Osteocyte (in vitro differentiated cells): ENCODE measurements at regions not wholly inside any gene's neighbourhood (a gene's known extent, or its start where the extent isn't known, plus 50 kb on each side); places are given as distances from the start of the nearest gene placed in this dataset.

Source experiments
- DNase-seq: peaks from one replicate; pipeline ENCODE4 v3.0.0; 2021; ENCODE audit warnings: mixed read lengths; ENCODE audit not compliant: unreplicated experiment; ENCODE audit errors: extremely low spot score
- H3K27ac Mint-ChIP-seq: one replicate; pipeline ENCODE4 v1.8.0; 2021; ENCODE audit warnings: mild to moderate bottlenecking, mixed read lengths; ENCODE audit not compliant: unreplicated experiment
- H3K27me3 Mint-ChIP-seq: one replicate; pipeline ENCODE4 v1.8.0; 2021; ENCODE audit warnings: mixed read lengths; ENCODE audit not compliant: unreplicated experiment
- H3K36me3 Mint-ChIP-seq: one replicate; pipeline ENCODE4 v1.8.0; 2021; ENCODE audit warnings: mixed read lengths; ENCODE audit not compliant: unreplicated experiment
- H3K4me1 Mint-ChIP-seq: one replicate; pipeline ENCODE4 v1.8.0; 2021; ENCODE audit warnings: mixed read lengths; ENCODE audit not compliant: unreplicated experiment
- H3K4me3 Mint-ChIP-seq: one replicate; pipeline ENCODE4 v1.8.0; 2021; ENCODE audit warnings: mild to moderate bottlenecking, moderate library complexity, mixed read lengths; ENCODE audit not compliant: unreplicated experiment
- H3K9me3 Mint-ChIP-seq: one replicate; pipeline ENCODE4 v1.8.0; 2021; ENCODE audit warnings: mixed read lengths; ENCODE audit not compliant: unreplicated experiment
- CTCF ChIP-seq: fragments of 200-600 bp; sonication (generic); IDR thresholded peaks from 2 replicates; pipeline ENCODE4 v1.5.0; 2021; ENCODE audit warnings: antibody characterized with exemption, mild to moderate bottlenecking, moderate library complexity

GRCh38 chr5:125381290-125381689 is 634.9 kb upstream of the ZNF608 start:
- Mint-ChIP-seq H3K27me3 (no peaks in the 10 kb centered on the region), H3K27ac (no peak overlapping the region), H3K9me3 (no peaks in the 10 kb centered on the region), H3K4me1 (peaks cover 10% of the 10 kb centered on the region), H3K4me3 (no peak overlapping the region), H3K36me3 (no peaks in the 10 kb centered on the region)
- no peak for DNase-seq
- TF ChIP-seq CTCF, result no peak

GRCh38 chr5:125384071-125384470 is 637.6 kb upstream of the ZNF608 start:
- no peaks in the 10 kb centered on the region for H3K9me3 Mint-ChIP-seq
- no peak overlapping the region for H3K4me3 Mint-ChIP-seq
- no peaks in the 10 kb centered on the region for H3K27me3 Mint-ChIP-seq
- no peak for DNase-seq
- no peak for TF ChIP-seq CTCF
- no peak overlapping the region for H3K27ac Mint-ChIP-seq
- no peaks in the 10 kb centered on the region for H3K36me3 Mint-ChIP-seq
- peaks cover 4% of the 10 kb centered on the region for H3K4me1 Mint-ChIP-seq

- no peak for TF ChIP-seq CTCF
- DNase-seq, result no peak
- Mint-ChIP-seq H3K27me3 (no peaks in the 10 kb centered on the region), H3K9me3 (peaks cover 7% of the 10 kb centered on the region), H3K4me1 (peaks cover 8% of the 10 kb centered on the region), H3K36me3 (no peaks in the 10 kb centered on the region), H3K27ac (no peak overlapping the region), H3K4me3 (no peak overlapping the region)
Measured at GRCh38 chr5:125390326-125390725, 643.9 kb upstream of the ZNF608 start.

DNA sequence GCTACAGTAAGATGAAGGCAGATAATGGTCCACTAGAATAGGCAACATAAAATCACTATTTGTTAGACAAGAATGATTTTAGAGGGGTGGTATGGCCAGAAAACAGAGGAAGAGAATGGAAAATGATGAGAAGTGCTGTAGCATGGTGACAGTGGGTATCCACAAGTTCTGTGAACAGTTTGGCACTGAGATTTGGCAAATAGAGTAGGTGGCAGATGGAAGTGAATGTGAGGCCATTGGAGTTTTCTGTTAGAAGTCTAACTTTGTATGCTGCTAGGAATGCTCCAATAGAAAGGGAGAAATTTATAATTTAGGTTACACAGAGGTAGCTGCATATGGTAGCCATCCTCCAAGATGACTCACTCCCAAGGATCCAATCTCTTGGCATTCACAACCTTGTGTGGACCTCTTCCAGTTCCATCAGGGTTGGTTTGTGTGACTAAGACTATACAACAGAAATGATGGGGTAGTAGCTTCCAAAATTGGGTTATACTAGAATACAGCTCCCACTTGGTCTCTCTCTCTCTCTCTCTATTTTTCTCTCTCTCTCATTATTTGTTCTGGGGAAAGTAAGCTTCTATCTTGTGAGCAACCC is 646.9 kb upstream of the ZNF608 start:
- no peak for TF ChIP-seq CTCF
- DNase-seq, result no peak
- H3K36me3 Mint-ChIP-seq, result no peaks in the 10 kb centered on the region
- peaks cover 8% of the 10 kb centered on the region for H3K4me1 Mint-ChIP-seq
- H3K27me3 Mint-ChIP-seq, result no peaks in the 10 kb centered on the region
- H3K9me3 Mint-ChIP-seq, result peaks cover 11% of the 10 kb centered on the region
- H3K27ac Mint-ChIP-seq, result no peak overlapping the region
- no peak overlapping the region for H3K4me3 Mint-ChIP-seq

DNA sequence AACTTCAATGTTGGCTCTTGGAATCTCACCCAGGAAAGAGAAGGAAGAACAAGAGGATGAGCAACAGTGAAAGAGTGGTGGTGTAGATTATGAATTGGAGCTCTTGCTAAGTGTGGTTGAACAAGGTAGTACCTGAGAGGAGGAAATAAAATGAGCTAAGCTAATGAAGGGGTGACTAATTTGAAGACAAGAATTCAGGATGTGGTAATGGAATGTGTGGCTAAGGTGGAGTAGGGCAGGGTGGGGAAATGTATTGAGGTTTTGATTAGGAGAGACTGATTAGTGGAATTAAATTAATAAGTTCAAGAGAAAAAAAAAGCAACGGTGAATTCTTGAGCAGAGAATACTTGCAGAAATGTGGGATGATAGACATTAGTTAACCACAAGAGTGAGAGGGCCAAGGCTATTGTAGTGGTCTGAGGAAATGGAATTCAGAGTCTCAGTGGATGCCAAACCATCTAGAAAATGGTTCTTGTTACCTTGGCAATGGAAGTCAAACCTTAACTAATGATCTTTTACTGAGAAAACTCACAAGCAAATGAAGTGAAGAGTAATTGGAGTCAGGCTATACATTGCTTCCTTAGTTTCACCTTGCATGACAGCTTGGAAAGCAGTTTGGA is 648.3 kb upstream of the ZNF608 start:
- Mint-ChIP-seq H3K27ac (no peak overlapping the region), H3K36me3 (no peaks in the 10 kb centered on the region), H3K4me1 (peaks cover 11% of the 10 kb centered on the region), H3K9me3 (peaks cover 11% of the 10 kb centered on the region), H3K4me3 (no peak overlapping the region), H3K27me3 (no peaks in the 10 kb centered on the region)
- DNase-seq, result no peak
- no peak for TF ChIP-seq CTCF
